IPS-18a (cell line): ENCODE measurements at regions not wholly inside any gene's neighbourhood (a gene's known extent, or its start where the extent isn't known, plus 50 kb on each side); places are given as distances from the start of the nearest gene placed in this dataset.

Source experiments
- H3K27ac ChIP-seq: one replicate; pipeline ENCODE4 v1.5.1; 2013; ENCODE audit warnings: low read length
- H3K27me3 ChIP-seq: one replicate; pipeline ENCODE4 v1.6.1; 2013; ENCODE audit warnings: mild to moderate bottlenecking, low read length; ENCODE audit not compliant: control insufficient read depth, insufficient read depth
- H3K36me3 ChIP-seq: one replicate; pipeline ENCODE4 v1.6.1; 2013; ENCODE audit warnings: low read depth, low read length; ENCODE audit not compliant: control insufficient read depth
- H3K4me1 ChIP-seq: one replicate; pipeline ENCODE4 v1.6.1; 2013; ENCODE audit warnings: low read depth, low read length; ENCODE audit not compliant: control insufficient read depth
- H3K4me3 ChIP-seq: one replicate; pipeline ENCODE4 v1.5.1; 2013; ENCODE audit warnings: low read length
- H3K9ac ChIP-seq: one replicate; pipeline ENCODE4 v1.6.1; 2013; ENCODE audit warnings: mild to moderate bottlenecking, low read length, moderate library complexity
- H3K9me3 ChIP-seq: one replicate; pipeline ENCODE4 v1.6.1; 2013; ENCODE audit warnings: low read depth, low read length; ENCODE audit not compliant: control insufficient read depth

GRCh38 chr1:38213646-38214434, 167.2 kb upstream of the POU3F1 start:
- Histone ChIP-seq H3K27ac (no peak overlapping the region), H3K36me3 (no peaks in the 10 kb centered on the region), H3K4me1 (no peaks in the 10 kb centered on the region), H3K9me3 (no peaks in the 10 kb centered on the region), H3K27me3 (no peaks in the 10 kb centered on the region), H3K9ac (no peak overlapping the region), H3K4me3 (no peak overlapping the region)

- no peak overlapping the region for H3K4me3 ChIP-seq
- H3K9me3 ChIP-seq: no peaks in the 10 kb centered on the region
- H3K27ac ChIP-seq: no peak overlapping the region
These were observed 164.2 kb upstream of the POU3F1 start for GRCh38 chr1:38210895-38211177.

GRCh38 chr1:38210021-38210894, 163.7 kb upstream of the POU3F1 start:
- no peaks in the 10 kb centered on the region for H3K9me3 ChIP-seq
- no peak overlapping the region for H3K4me3 ChIP-seq
- no peak overlapping the region for H3K27ac ChIP-seq
- H3K9ac ChIP-seq: no peak overlapping the region
- no peaks in the 10 kb centered on the region for H3K36me3 ChIP-seq
- no peaks in the 10 kb centered on the region for H3K27me3 ChIP-seq
- H3K4me1 ChIP-seq: no peaks in the 10 kb centered on the region

More at GRCh38 chr1:38210895-38211177, 164.2 kb upstream of the POU3F1 start:
- no peaks in the 10 kb centered on the region for H3K4me1 ChIP-seq
- no peaks in the 10 kb centered on the region for H3K27me3 ChIP-seq
- no peaks in the 10 kb centered on the region for H3K36me3 ChIP-seq
- H3K9ac ChIP-seq: no peak overlapping the region

GRCh38 chr1:38208716-38209632, 162.4 kb upstream of the POU3F1 start:
- H3K4me1 ChIP-seq: no peaks in the 10 kb centered on the region
- H3K9me3 ChIP-seq: no peaks in the 10 kb centered on the region
- H3K4me3 ChIP-seq: no peak overlapping the region
- H3K27ac ChIP-seq: no peak overlapping the region
- H3K27me3 ChIP-seq: no peaks in the 10 kb centered on the region
- no peaks in the 10 kb centered on the region for H3K36me3 ChIP-seq
- H3K9ac ChIP-seq: no peak overlapping the region

- no peaks in the 10 kb centered on the region for H3K36me3 ChIP-seq
- no peak overlapping the region for H3K9ac ChIP-seq
- H3K9me3 ChIP-seq: no peaks in the 10 kb centered on the region
- no peaks in the 10 kb centered on the region for H3K27me3 ChIP-seq
- no peaks in the 10 kb centered on the region for H3K4me1 ChIP-seq
- no peak overlapping the region for H3K4me3 ChIP-seq
- no peak overlapping the region for H3K27ac ChIP-seq
These were observed 161.3 kb upstream of the POU3F1 start for GRCh38 chr1:38207906-38208305.

- no peak overlapping the region for H3K27ac ChIP-seq
- H3K4me1 ChIP-seq: no peaks in the 10 kb centered on the region
- no peaks in the 10 kb centered on the region for H3K27me3 ChIP-seq
- H3K9me3 ChIP-seq: no peaks in the 10 kb centered on the region
- no peak overlapping the region for H3K9ac ChIP-seq
- no peak overlapping the region for H3K4me3 ChIP-seq
- no peaks in the 10 kb centered on the region for H3K36me3 ChIP-seq
These were observed 160.7 kb upstream of the POU3F1 start for GRCh38 chr1:38207275-38207674.

GRCh38 chr1:38204698-38205097, 158.1 kb upstream of the POU3F1 start:
- no peak overlapping the region for H3K4me3 ChIP-seq
- no peak overlapping the region for H3K27ac ChIP-seq
- H3K36me3 ChIP-seq: no peaks in the 10 kb centered on the region
- no peaks in the 10 kb centered on the region for H3K4me1 ChIP-seq
- no peak overlapping the region for H3K9ac ChIP-seq
- H3K9me3 ChIP-seq: no peaks in the 10 kb centered on the region
- H3K27me3 ChIP-seq: no peaks in the 10 kb centered on the region

GRCh38 chr1:38203441-38203840, 156.8 kb upstream of the POU3F1 start:
- Histone ChIP-seq H3K27ac (no peak overlapping the region), H3K9ac (no peak overlapping the region), H3K4me3 (no peak overlapping the region), H3K36me3 (no peaks in the 10 kb centered on the region), H3K27me3 (no peaks in the 10 kb centered on the region), H3K4me1 (no peaks in the 10 kb centered on the region), H3K9me3 (no peaks in the 10 kb centered on the region)

- no peaks in the 10 kb centered on the region for H3K36me3 ChIP-seq
- H3K9ac ChIP-seq: no peak overlapping the region
- H3K27ac ChIP-seq: no peak overlapping the region
- H3K9me3 ChIP-seq: no peaks in the 10 kb centered on the region
- H3K27me3 ChIP-seq: no peaks in the 10 kb centered on the region
- no peaks in the 10 kb centered on the region for H3K4me1 ChIP-seq
- no peak overlapping the region for H3K4me3 ChIP-seq
These were observed 154.8 kb upstream of the POU3F1 start for GRCh38 chr1:38201431-38201830.

GRCh38 chr1:38198621-38199020, 152.0 kb upstream of the POU3F1 start:
- no peaks in the 10 kb centered on the region for H3K27me3 ChIP-seq
- no peak overlapping the region for H3K4me3 ChIP-seq
- H3K9me3 ChIP-seq: no peaks in the 10 kb centered on the region
- H3K4me1 ChIP-seq: no peaks in the 10 kb centered on the region
- no peak overlapping the region for H3K9ac ChIP-seq
- H3K36me3 ChIP-seq: no peaks in the 10 kb centered on the region
- H3K27ac ChIP-seq: no peak overlapping the region

GRCh38 chr1:38198099-38198498, 151.5 kb upstream of the POU3F1 start:
- Histone ChIP-seq H3K9ac (no peak overlapping the region), H3K27me3 (no peaks in the 10 kb centered on the region), H3K36me3 (no peaks in the 10 kb centered on the region), H3K27ac (no peak overlapping the region), H3K9me3 (no peaks in the 10 kb centered on the region), H3K4me3 (no peak overlapping the region), H3K4me1 (no peaks in the 10 kb centered on the region)
